Left lung (tissue), 4 donors: ENCODE measurements at regions not wholly inside any gene's neighbourhood (a gene's known extent, or its start where the extent isn't known, plus 50 kb on each side); places are given as distances from the start of the nearest gene placed in this dataset.

Source experiments
- ATAC-seq: fragments of 200-7000 bp; cut with Tn5 transposase; one replicate; pipeline ENCODE4 v1.9.1; 2020; ENCODE audit warnings: moderate library complexity
- DNase-seq, 4 donors: peaks; one replicate each; pipeline ENCODE4 v3.0.0-alpha.2; 2013 to 2020
- H3K27ac ChIP-seq, 2 donors: fragments of 200-600 bp; sonication (generic) in 1 of 2; one replicate each; pipeline versions ENCODE4 v1.5.0 to v1.8.0; 2020 to 2021
- H3K27me3 ChIP-seq, 2 donors: fragments of 200-600 bp; sonication (generic) in 1 of 2; one replicate each; pipeline versions ENCODE4 v1.5.0 to v1.8.0; 2020 to 2021
- H3K36me3 ChIP-seq, 2 donors: fragments of 200-600 bp; sonication (generic) in 1 of 2; one replicate each; pipeline versions ENCODE4 v1.5.0 to v1.8.0; 2020 to 2021
- H3K4me1 ChIP-seq, 2 donors: fragments of 200-600 bp; one replicate each; pipeline ENCODE4 v1.8.0; 2021
- H3K4me3 ChIP-seq, 2 donors: fragments of 200-600 bp; sonication (generic) in 1 of 2; one replicate each; pipeline versions ENCODE4 v1.5.0 to v1.8.0; 2020 to 2021; ENCODE audit warnings: mild to moderate bottlenecking in 1 of 2
- H3K9me3 ChIP-seq, 2 donors: fragments of 200-600 bp; sonication (generic) in 1 of 2; one replicate each; pipeline versions ENCODE4 v1.5.0 to v1.8.0; 2020 to 2021
- intact Hi-C, 2 donors: fragments of 100-400 bp; cut with DNase I; formaldehyde crosslinking; loops; one replicate each; pipeline versions ENCODE4 v1.11.2 to v1.14.2; 2022
- TF ChIP-seq, protein P1 (sequence below), 2 donors: fragments of 200-600 bp; sonication (generic) in 1 of 2; IDR thresholded peaks; one replicate each; pipeline versions ENCODE4 v1.5.0 to v1.8.0; 2021; ENCODE audit warnings: antibody characterized with exemption in 2 of 2
- donor health status: DM: no; HTN: yes; CAD: no.
- donor health status: DM: no; HTN: no; CAD: no.

DNA sequence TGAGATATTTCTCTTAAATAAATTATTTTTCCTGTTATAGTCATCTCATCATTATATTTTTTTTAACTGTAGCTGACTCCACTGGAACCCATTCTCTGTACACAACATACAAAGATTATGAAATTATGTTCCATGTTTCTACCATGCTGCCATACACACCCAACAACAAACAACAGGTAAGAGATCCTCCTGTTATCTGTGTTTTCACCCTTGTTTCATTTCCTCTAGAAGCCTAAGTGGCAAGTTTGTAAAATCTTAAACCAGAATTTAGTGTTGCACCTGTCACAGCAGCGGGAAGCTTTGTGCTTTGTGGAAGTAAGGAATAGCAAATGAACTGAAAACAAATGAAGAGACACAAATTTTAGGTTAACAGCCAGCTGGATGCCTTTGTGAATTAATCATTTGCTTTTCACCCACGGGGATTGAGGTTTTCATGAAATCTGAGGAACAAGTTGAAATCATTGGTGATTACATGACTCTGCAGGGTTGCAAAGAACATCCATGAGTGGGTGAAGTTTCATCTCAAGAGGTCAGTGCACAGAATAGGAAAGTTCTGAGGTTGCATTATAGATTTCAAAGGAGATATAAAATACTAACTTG, 273.9 kb upstream of the RGS6 start:
- DNase-seq: no peak
- TF ChIP-seq, protein P1, sequence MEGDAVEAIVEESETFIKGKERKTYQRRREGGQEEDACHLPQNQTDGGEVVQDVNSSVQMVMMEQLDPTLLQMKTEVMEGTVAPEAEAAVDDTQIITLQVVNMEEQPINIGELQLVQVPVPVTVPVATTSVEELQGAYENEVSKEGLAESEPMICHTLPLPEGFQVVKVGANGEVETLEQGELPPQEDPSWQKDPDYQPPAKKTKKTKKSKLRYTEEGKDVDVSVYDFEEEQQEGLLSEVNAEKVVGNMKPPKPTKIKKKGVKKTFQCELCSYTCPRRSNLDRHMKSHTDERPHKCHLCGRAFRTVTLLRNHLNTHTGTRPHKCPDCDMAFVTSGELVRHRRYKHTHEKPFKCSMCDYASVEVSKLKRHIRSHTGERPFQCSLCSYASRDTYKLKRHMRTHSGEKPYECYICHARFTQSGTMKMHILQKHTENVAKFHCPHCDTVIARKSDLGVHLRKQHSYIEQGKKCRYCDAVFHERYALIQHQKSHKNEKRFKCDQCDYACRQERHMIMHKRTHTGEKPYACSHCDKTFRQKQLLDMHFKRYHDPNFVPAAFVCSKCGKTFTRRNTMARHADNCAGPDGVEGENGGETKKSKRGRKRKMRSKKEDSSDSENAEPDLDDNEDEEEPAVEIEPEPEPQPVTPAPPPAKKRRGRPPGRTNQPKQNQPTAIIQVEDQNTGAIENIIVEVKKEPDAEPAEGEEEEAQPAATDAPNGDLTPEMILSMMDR (IDR thresholded peaks at IDR 0.05): no peak
- H3K36me3 ChIP-seq: peaks cover 0 to 17% of the 10 kb centered on the region in 2 donors
- H3K4me3 ChIP-seq: no peak overlapping the region
- peaks cover 0 to 8% of the 10 kb centered on the region in 2 donors for H3K4me1 ChIP-seq
- no peaks in the 10 kb centered on the region for H3K9me3 ChIP-seq
- H3K27me3 ChIP-seq: no peaks in the 10 kb centered on the region
- intact Hi-C loops: no loop called here
- no peak overlapping the region for H3K27ac ChIP-seq
- no peak for ATAC-seq

GRCh38 chr14:71659159-71659558, 273.1 kb upstream of the RGS6 start:
- peaks cover 0 to 8% of the 10 kb centered on the region in 2 donors for H3K4me1 ChIP-seq
- peaks cover 0 to 17% of the 10 kb centered on the region in 2 donors for H3K36me3 ChIP-seq
- TF ChIP-seq, protein P1 (IDR thresholded peaks at IDR 0.05): no peak
- intact Hi-C loops: no loop called here
- DNase-seq (no peak), ATAC-seq (peak; percentile 41)
- H3K27ac ChIP-seq: no peak overlapping the region
- H3K4me3 ChIP-seq: no peak overlapping the region
- H3K27me3 ChIP-seq: no peaks in the 10 kb centered on the region
- H3K9me3 ChIP-seq: no peaks in the 10 kb centered on the region

DNA sequence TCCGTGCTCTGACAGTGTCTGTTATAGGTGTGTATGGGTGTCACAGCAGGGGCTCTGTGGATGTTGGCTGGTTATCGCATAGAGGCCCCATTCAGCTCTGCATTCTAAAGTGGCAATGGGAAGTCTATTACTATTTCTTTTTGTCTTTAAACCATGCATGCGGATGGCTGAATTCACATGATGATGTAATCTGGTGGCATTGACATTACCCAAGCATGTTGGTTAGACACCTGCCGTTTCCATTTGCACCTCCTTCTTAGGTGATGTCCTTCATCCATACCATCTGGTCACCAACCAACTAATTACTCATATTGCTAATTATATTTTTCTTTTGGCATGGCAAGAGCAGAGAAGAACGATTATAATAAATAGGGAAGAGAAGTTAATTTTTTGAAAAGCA, 270.8 kb upstream of the RGS6 start:
- intact Hi-C loops: no loop called here
- no peak overlapping the region for H3K4me3 ChIP-seq
- H3K27me3 ChIP-seq: no peaks in the 10 kb centered on the region
- ATAC-seq: no peak
- peaks cover 0 to 17% of the 10 kb centered on the region in 2 donors for H3K36me3 ChIP-seq
- no peak for DNase-seq
- TF ChIP-seq, protein P1 (IDR thresholded peaks at IDR 0.05): no peak
- H3K27ac ChIP-seq: no peak overlapping the region
- peaks cover 0 to 8% of the 10 kb centered on the region in 2 donors for H3K4me1 ChIP-seq
- no peaks in the 10 kb centered on the region for H3K9me3 ChIP-seq

DNA sequence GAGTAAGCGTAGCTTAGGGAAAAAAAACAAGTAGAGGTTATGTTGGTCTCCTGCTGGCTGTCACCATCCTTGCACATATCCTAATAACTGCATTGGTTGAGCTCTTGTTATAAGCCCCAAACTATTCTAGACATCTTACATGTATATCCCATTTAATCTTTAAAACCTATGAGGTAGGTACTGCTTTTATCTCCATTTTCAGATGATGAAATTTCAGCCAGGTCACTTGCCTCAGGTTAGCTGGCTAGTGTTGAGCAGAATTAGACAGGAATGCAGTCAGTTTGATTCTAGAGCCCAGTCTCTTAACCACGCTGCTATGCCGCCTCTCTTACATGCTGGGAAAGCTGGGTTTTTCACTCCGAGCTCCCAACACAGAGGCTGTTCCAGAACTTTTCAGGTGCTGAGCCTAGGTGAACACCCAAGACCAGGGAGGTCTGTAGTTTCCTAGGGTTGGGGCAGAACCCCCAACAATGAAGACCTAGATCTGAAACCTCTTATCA, 269.9 kb upstream of the RGS6 start:
- intact Hi-C loops: no loop called here

GRCh38 chr14:71665157-71665556, 267.1 kb upstream of the RGS6 start:
- H3K4me3 ChIP-seq: no peak overlapping the region
- intact Hi-C loops: no loop called here
- H3K9me3 ChIP-seq: no peaks in the 10 kb centered on the region
- ATAC-seq (peak; percentile 26), DNase-seq (no peak)
- no peaks in the 10 kb centered on the region for H3K4me1 ChIP-seq
- no peaks in the 10 kb centered on the region for H3K27me3 ChIP-seq
- H3K36me3 ChIP-seq: peaks cover 0 to 17% of the 10 kb centered on the region in 2 donors
- TF ChIP-seq, protein P1 (IDR thresholded peaks at IDR 0.05): no peak
- H3K27ac ChIP-seq: no peak overlapping the region

More for the DNA sequence above, 269.9 kb upstream of the RGS6 start:
- TF ChIP-seq, protein P1 (IDR thresholded peaks at IDR 0.05): no peak
- Histone ChIP-seq H3K27me3 (no peaks in the 10 kb centered on the region), H3K4me1 (peaks cover 0 to 8% of the 10 kb centered on the region in 2 donors), H3K27ac (no peak overlapping the region), H3K4me3 (no peak overlapping the region), H3K9me3 (no peaks in the 10 kb centered on the region), H3K36me3 (peaks cover 0 to 17% of the 10 kb centered on the region in 2 donors)
- no peak for DNase-seq
- ATAC-seq: no peak
